ENCODE measurements at regions not wholly inside any gene's neighbourhood (a gene's known extent, or its start where the extent isn't known, plus 50 kb on each side); places are given as distances from the start of the nearest gene placed in this dataset.

DNA sequence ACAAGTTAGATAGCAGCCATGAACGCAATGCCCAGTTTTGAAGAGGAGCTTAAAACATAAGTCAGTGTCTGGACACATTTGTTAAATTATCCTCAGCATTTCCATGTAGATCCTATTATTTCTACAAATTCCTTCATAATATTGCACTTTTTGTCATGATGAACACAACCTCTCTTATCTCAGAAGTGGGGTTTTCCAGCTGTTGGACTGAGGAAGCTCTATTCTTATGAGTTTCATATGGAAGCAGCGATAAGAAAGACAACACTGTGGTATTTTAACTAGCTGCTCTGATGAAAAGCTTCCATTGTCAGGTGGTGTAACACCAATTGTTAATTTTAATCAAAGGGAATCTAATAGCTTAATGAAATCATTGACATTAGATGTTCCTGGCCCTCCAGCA, 308.7 kb downstream of the GBA3 start:
- no peaks in the 10 kb centered on the region for H3K4me1 ChIP-seq (ENCODE audit: control insufficient read depth, insufficient read depth, low read length)
- no peak overlapping the region for H2AK5ac ChIP-seq (ENCODE audit: low read depth, low read length)
- H3K56ac ChIP-seq (ENCODE audit: extremely low read depth, insufficient read depth, low read length), result no peak overlapping the region
- H3K9ac ChIP-seq (ENCODE audit: low read depth, low read length), result no peak overlapping the region
- no peak overlapping the region for H3K4me2 ChIP-seq (ENCODE audit: low read depth, low read length)
- no peak overlapping the region for H3K4me3 ChIP-seq (ENCODE audit: insufficient read depth, low read depth, low read length)
- BruUV-seq (replicated peaks), result no TSS peak
- no peak overlapping the region for H2BK5ac ChIP-seq (ENCODE audit: low read depth, low read length, poor library complexity, severe bottlenecking)
- H3K14ac ChIP-seq (replicated peaks; ENCODE audit: low read depth, low read length), result no peak overlapping the region
- intact Hi-C loops (cut with micrococcal nuclease), result no loop called here
- H4K5ac ChIP-seq (ENCODE audit: low read depth, low read length), result no peak overlapping the region
- H3K23ac ChIP-seq (ENCODE audit: low read depth, low read length), result no peak overlapping the region
- H2AK9ac ChIP-seq (replicated peaks; ENCODE audit: low read depth, low read length, poor library complexity), result no peak overlapping the region
- H2AFZ ChIP-seq (replicated peaks; ENCODE audit: low read length, poor library complexity), result no peak overlapping the region
- ChIA-PET POLR2A (ENCODE audit: unreplicated experiment) (no interaction called here), CTCF (no interaction called here)
- H3K79me1 ChIP-seq (ENCODE audit: low read depth in 1 of 2, low read length in 2 of 2), result no peaks in the 10 kb centered on the region
- no peak overlapping the region for H4K8ac ChIP-seq (ENCODE audit: low read depth in 2 of 2, low read length in 2 of 2)
- no peak overlapping the region for H2BK15ac ChIP-seq (ENCODE audit: low read depth, low read length)
- WGBS, 2 experiments (ENCODE audit: extremely low coverage in 2 of 2, insufficient read length in 1 of 2), result no CpG with 5 or more reads among the region's 2 CpGs
- in situ Hi-C loops (cut with MboI; ENCODE audit: low sequenced_read_pairs), result no loop called here
- no peak overlapping the region for H2BK20ac ChIP-seq (ENCODE audit: low read depth, low read length)
- peaks cover 3% of the 10 kb centered on the region; the same call in 1 of the 2 replicates for H3K9me3 ChIP-seq (ENCODE audit: control insufficient read depth, insufficient read depth, low read length)
- no peaks in the 10 kb centered on the region for H4K20me1 ChIP-seq (ENCODE audit: insufficient read depth, low read length)
- DNase-seq (no peak), ATAC-seq (ENCODE audit: low read depth) (no peak)
- no peak overlapping the region for H3K18ac ChIP-seq (ENCODE audit: low read depth, low read length)
- no peaks in the 10 kb centered on the region for H3K27me3 ChIP-seq (ENCODE audit: control insufficient read depth, insufficient read depth, low read length)
- H3K4ac ChIP-seq (ENCODE audit: low read depth, low read length), result no peak overlapping the region
- no peak overlapping the region for H4K91ac ChIP-seq (ENCODE audit: insufficient read depth, low read depth, low read length)
- H2BK120ac ChIP-seq (ENCODE audit: low read depth, low read length), result no peak overlapping the region
- H3K9me1 ChIP-seq (ENCODE audit: insufficient read depth, low read length), result no peaks in the 10 kb centered on the region
- dilution Hi-C loops (cut with HindIII; ENCODE audit: low sequenced_read_pairs, unreplicated experiment), result no loop called here
- TF ChIP-seq RCOR1 (IDR thresholded peaks at IDR 0.05; ENCODE audit: insufficient replicate concordance, low read length), result no peak
- TF ChIP-seq, protein P1, sequence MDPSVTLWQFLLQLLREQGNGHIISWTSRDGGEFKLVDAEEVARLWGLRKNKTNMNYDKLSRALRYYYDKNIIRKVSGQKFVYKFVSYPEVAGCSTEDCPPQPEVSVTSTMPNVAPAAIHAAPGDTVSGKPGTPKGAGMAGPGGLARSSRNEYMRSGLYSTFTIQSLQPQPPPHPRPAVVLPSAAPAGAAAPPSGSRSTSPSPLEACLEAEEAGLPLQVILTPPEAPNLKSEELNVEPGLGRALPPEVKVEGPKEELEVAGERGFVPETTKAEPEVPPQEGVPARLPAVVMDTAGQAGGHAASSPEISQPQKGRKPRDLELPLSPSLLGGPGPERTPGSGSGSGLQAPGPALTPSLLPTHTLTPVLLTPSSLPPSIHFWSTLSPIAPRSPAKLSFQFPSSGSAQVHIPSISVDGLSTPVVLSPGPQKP (IDR thresholded peaks at IDR 0.05; ENCODE audit: borderline replicate concordance, low read depth, low read length), result no peak
- no peak for TF ChIP-seq NFE2L2 (IDR thresholded peaks at IDR 0.05; ENCODE audit: low read depth, low read length)
- TF ChIP-seq MXI1 (IDR thresholded peaks at IDR 0.05; ENCODE audit: borderline replicate concordance, low read depth, low read length), result no peak
- no peak for TF ChIP-seq RFX5 (IDR thresholded peaks at IDR 0.05; ENCODE audit: low read depth, low read length)
- no peak for TF ChIP-seq POLR2A (IDR thresholded peaks at IDR 0.05; ENCODE audit: low read depth, low read length)
- TF ChIP-seq FOS (IDR thresholded peaks at IDR 0.05; ENCODE audit: low read depth, low read length), result no peak
- TF ChIP-seq MAZ (IDR thresholded peaks at IDR 0.05; ENCODE audit: borderline replicate concordance, low read depth, low read length), result no peak
- TF ChIP-seq SMC3 (IDR thresholded peaks at IDR 0.05; ENCODE audit: low read depth, low read length), result no peak
- TF ChIP-seq, protein P2, sequence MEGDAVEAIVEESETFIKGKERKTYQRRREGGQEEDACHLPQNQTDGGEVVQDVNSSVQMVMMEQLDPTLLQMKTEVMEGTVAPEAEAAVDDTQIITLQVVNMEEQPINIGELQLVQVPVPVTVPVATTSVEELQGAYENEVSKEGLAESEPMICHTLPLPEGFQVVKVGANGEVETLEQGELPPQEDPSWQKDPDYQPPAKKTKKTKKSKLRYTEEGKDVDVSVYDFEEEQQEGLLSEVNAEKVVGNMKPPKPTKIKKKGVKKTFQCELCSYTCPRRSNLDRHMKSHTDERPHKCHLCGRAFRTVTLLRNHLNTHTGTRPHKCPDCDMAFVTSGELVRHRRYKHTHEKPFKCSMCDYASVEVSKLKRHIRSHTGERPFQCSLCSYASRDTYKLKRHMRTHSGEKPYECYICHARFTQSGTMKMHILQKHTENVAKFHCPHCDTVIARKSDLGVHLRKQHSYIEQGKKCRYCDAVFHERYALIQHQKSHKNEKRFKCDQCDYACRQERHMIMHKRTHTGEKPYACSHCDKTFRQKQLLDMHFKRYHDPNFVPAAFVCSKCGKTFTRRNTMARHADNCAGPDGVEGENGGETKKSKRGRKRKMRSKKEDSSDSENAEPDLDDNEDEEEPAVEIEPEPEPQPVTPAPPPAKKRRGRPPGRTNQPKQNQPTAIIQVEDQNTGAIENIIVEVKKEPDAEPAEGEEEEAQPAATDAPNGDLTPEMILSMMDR (conservative IDR thresholded peaks at IDR 0.05; ENCODE audit: low read depth, low read length), result no peak
- no peaks in the 10 kb centered on the region for H3K36me3 ChIP-seq (ENCODE audit: control insufficient read depth, insufficient read depth, low read length)
- H3K27ac ChIP-seq (ENCODE audit: insufficient read depth, low read length), result no peak overlapping the region
